Upper lobe of right lung (tissue), 1 donor: ENCODE measurements at regions not wholly inside any gene's neighbourhood (a gene's known extent, or its start where the extent isn't known, plus 50 kb on each side); places are given as distances from the start of the nearest gene placed in this dataset.

Experiments used
- ATAC-seq: fragments of 200-7000 bp; cut with Tn5 transposase; one replicate; pipeline ENCODE4 v1.9.1; 2020; ENCODE audit warnings: mild to moderate bottlenecking, moderate library complexity
- DNase-seq: peaks from one replicate; pipeline ENCODE4 v3.0.0-alpha.2; 2020
- H3K27ac ChIP-seq: fragments of 200-600 bp; one replicate; pipeline ENCODE4 v1.8.0; 2022
- H3K27me3 ChIP-seq: fragments of 200-600 bp; one replicate; pipeline ENCODE4 v1.8.0; 2022; ENCODE audit warnings: mild to moderate bottlenecking
- H3K36me3 ChIP-seq: fragments of 200-600 bp; one replicate; pipeline ENCODE4 v1.8.0; 2022
- H3K4me1 ChIP-seq: fragments of 200-600 bp; one replicate; pipeline ENCODE4 v1.8.0; 2022
- H3K4me3 ChIP-seq: fragments of 200-600 bp; one replicate; pipeline ENCODE4 v1.8.0; 2022; ENCODE audit warnings: mild to moderate bottlenecking
- H3K9me3 ChIP-seq: fragments of 200-600 bp; one replicate; pipeline ENCODE4 v1.8.0; 2022
- intact Hi-C: fragments of 100-400 bp; cut with DNase I; formaldehyde crosslinking; loops from one replicate; pipeline ENCODE4 v1.11.0; 2022
- TF ChIP-seq, protein P1 (sequence below): fragments of 200-600 bp; IDR thresholded peaks from one replicate; pipeline ENCODE4 v1.8.0; 2022; ENCODE audit warnings: antibody characterized with exemption
- donor health status: DM: no; HTN: yes; CAD: no; lungs with severe emphysema.

DNA sequence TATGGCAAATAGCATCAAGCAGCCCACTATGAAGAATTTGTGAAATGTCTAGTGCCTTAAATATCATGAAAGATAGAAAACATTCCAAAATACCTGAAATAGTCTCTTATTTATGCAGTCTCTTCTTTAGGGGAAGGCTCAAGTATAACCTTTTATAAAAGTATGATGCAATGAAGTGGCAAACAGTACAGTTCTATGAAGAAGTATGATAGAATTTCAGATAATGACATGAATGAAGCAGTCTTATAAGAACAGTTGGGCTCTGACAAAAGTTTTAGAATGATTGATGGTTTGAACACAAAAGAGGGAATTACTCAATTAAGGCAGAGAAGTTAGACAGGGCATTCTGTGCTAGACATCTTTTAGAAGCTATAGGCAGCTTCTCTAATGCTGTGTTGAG lies 1791.8 kb upstream of the PIK3C3 start:
- DNase-seq = no peak
- no peaks in the 10 kb centered on the region for H3K36me3 ChIP-seq
- TF ChIP-seq, protein P1, sequence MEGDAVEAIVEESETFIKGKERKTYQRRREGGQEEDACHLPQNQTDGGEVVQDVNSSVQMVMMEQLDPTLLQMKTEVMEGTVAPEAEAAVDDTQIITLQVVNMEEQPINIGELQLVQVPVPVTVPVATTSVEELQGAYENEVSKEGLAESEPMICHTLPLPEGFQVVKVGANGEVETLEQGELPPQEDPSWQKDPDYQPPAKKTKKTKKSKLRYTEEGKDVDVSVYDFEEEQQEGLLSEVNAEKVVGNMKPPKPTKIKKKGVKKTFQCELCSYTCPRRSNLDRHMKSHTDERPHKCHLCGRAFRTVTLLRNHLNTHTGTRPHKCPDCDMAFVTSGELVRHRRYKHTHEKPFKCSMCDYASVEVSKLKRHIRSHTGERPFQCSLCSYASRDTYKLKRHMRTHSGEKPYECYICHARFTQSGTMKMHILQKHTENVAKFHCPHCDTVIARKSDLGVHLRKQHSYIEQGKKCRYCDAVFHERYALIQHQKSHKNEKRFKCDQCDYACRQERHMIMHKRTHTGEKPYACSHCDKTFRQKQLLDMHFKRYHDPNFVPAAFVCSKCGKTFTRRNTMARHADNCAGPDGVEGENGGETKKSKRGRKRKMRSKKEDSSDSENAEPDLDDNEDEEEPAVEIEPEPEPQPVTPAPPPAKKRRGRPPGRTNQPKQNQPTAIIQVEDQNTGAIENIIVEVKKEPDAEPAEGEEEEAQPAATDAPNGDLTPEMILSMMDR = no peak
- no peaks in the 10 kb centered on the region for H3K27me3 ChIP-seq
- no peaks in the 10 kb centered on the region for H3K9me3 ChIP-seq
- H3K4me1 ChIP-seq = no peaks in the 10 kb centered on the region
- intact Hi-C loops = no loop called here
- ATAC-seq = no peak
- no peak overlapping the region for H3K4me3 ChIP-seq
- no peak overlapping the region for H3K27ac ChIP-seq

DNA sequence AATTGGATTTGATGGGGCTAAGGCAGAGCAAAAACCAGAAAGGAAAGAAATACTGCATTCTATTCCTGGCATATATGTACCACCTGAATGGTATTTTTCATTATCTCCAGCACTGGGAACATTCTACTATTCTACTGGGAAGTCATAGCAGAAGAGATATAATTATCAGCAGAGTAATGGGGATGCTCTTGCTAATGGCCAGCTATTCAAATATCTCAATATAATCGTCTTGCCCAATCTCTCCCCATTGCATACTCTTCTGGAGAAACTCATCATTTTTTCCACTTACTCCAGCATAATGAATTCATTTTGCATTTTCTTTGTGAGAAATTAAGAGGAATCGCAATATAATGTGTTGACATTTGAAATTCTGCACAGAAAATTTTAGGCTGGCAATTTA lies 1794.7 kb upstream of the PIK3C3 start:
- ATAC-seq (no peak), DNase-seq (no peak)
- Histone ChIP-seq H3K27ac (no peak overlapping the region), H3K4me1 (no peaks in the 10 kb centered on the region), H3K36me3 (no peaks in the 10 kb centered on the region), H3K4me3 (no peak overlapping the region), H3K27me3 (no peaks in the 10 kb centered on the region), H3K9me3 (no peaks in the 10 kb centered on the region)
- intact Hi-C loops = no loop called here
- TF ChIP-seq, protein P1 = no peak

- H3K9me3 ChIP-seq = no peaks in the 10 kb centered on the region
- no peak overlapping the region for H3K27ac ChIP-seq
- TF ChIP-seq, protein P1 = peak; percentile 51
- intact Hi-C loops = no loop called here
- H3K27me3 ChIP-seq = no peaks in the 10 kb centered on the region
- no peaks in the 10 kb centered on the region for H3K36me3 ChIP-seq
- no peak for DNase-seq
- no peak for ATAC-seq
- H3K4me3 ChIP-seq = no peak overlapping the region
- no peaks in the 10 kb centered on the region for H3K4me1 ChIP-seq
Observed at GRCh38 chr18:40159141-40160017, 1795.7 kb upstream of the PIK3C3 start.

GRCh38 chr18:40157120-40157519 lies 1797.9 kb upstream of the PIK3C3 start:
- intact Hi-C loops = no loop called here
- ATAC-seq (no peak), DNase-seq (no peak)
- no peaks in the 10 kb centered on the region for H3K27me3 ChIP-seq
- no peak overlapping the region for H3K4me3 ChIP-seq
- H3K4me1 ChIP-seq = no peaks in the 10 kb centered on the region
- TF ChIP-seq, protein P1 = no peak
- H3K36me3 ChIP-seq = no peaks in the 10 kb centered on the region
- H3K9me3 ChIP-seq = no peaks in the 10 kb centered on the region
- H3K27ac ChIP-seq = no peak overlapping the region

GRCh38 chr18:40152859-40153258 lies 1802.2 kb upstream of the PIK3C3 start:
- Histone ChIP-seq H3K36me3 (no peaks in the 10 kb centered on the region), H3K4me1 (no peaks in the 10 kb centered on the region), H3K4me3 (no peak overlapping the region), H3K27ac (no peak overlapping the region), H3K27me3 (no peaks in the 10 kb centered on the region), H3K9me3 (no peaks in the 10 kb centered on the region)
- DNase-seq (no peak), ATAC-seq (no peak)
- TF ChIP-seq, protein P1 = no peak
- intact Hi-C loops = no loop called here
